Lower leg skin (tissue), 4 donors: ENCODE measurements at regions not wholly inside any gene's neighbourhood (a gene's known extent, or its start where the extent isn't known, plus 50 kb on each side); places are given as distances from the start of the nearest gene placed in this dataset.

Experiments
- DNase-seq, 2 donors: peaks; one replicate each; pipeline ENCODE4 v3.0.0-alpha.2; 2019; ENCODE audit warnings: low spot score in 2 of 2
- H3K4me3 ChIP-seq: fragments of 200-600 bp; sonication (generic); 2 replicates; pipeline ENCODE4 v1.5.1; 2017; ENCODE audit warnings: mild to moderate bottlenecking, low read depth; ENCODE audit not compliant: poor library complexity, severe bottlenecking
- POLR2A ChIP-seq, 2 donors: fragments of 450-650 bp; IDR thresholded peaks; one replicate each; pipeline ENCODE4 v1.6.1; 2016 to 2017; ENCODE audit warnings: antibody characterized with exemption in 2 of 2, mild to moderate bottlenecking in 1 of 2, moderate library complexity in 1 of 2
- WGBS, 2 donors: methylation state at CpG; one replicate each; pipeline ENCODE4 v1.1.5; 2018; 5-methylcytosine and 5-hydroxymethylcytosine counted together
- intact Hi-C: fragments of 100-400 bp; cut with DNase I; formaldehyde crosslinking; loops from one replicate; pipeline ENCODE4 v1.15.0; 2023; ENCODE audit warnings: low total_unique reads
- TF ChIP-seq, protein P1 (sequence below), 3 donors: fragments of 450-650 bp; IDR thresholded peaks; one replicate each; pipeline ENCODE4 v1.5.1; 2016; ENCODE audit warnings: antibody characterized with exemption in 3 of 3, mild to moderate bottlenecking in 3 of 3, moderate library complexity in 2 of 3

GRCh38 chr5:74290634-74291241 is 349.8 kb downstream of the ENC1 start:
- WGBS, 2 donors = 67% methylated on average over 1 of the region's 1 CpG
- TF ChIP-seq, protein P1, sequence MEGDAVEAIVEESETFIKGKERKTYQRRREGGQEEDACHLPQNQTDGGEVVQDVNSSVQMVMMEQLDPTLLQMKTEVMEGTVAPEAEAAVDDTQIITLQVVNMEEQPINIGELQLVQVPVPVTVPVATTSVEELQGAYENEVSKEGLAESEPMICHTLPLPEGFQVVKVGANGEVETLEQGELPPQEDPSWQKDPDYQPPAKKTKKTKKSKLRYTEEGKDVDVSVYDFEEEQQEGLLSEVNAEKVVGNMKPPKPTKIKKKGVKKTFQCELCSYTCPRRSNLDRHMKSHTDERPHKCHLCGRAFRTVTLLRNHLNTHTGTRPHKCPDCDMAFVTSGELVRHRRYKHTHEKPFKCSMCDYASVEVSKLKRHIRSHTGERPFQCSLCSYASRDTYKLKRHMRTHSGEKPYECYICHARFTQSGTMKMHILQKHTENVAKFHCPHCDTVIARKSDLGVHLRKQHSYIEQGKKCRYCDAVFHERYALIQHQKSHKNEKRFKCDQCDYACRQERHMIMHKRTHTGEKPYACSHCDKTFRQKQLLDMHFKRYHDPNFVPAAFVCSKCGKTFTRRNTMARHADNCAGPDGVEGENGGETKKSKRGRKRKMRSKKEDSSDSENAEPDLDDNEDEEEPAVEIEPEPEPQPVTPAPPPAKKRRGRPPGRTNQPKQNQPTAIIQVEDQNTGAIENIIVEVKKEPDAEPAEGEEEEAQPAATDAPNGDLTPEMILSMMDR (IDR thresholded peaks at IDR 0.05) = no peak
- TF ChIP-seq POLR2A (IDR thresholded peaks at IDR 0.05) = no peak
- intact Hi-C loops = no loop called here
- H3K4me3 ChIP-seq = no peak overlapping the region
- no peak for DNase-seq

DNA sequence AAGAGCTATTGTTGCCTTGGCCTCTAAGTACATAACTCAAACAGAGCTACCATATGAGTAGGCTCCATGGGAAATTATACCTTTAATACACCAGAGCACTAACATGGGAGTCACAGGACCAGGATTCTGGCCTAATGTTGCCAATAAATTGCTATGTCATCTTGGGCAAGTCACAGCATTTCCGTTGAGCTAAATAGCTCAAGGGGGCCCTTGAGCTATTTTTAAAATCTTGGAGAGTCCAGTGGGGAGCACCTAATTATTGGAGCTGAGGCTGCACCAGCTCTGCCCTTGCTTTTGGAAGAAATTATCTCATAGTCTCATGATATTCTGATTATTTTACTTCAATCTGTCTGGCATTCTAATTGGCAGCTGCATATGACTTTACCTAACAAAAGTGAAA is 350.8 kb downstream of the ENC1 start:
- no peak for TF ChIP-seq POLR2A (IDR thresholded peaks at IDR 0.05)
- TF ChIP-seq, protein P1 (IDR thresholded peaks at IDR 0.05) = no peak
- DNase-seq = no peak
- 42 to 50% methylated on average over 1 of the region's 1 CpG for WGBS, 2 donors

GRCh38 chr5:74289238-74289637 is 351.3 kb downstream of the ENC1 start:
- H3K4me3 ChIP-seq = no peak overlapping the region
- no peak for TF ChIP-seq POLR2A (IDR thresholded peaks at IDR 0.05)
- TF ChIP-seq, protein P1 (IDR thresholded peaks at IDR 0.05) = no peak
- no peak for DNase-seq
- 42 to 52% methylated on average over 4 of the region's 4 CpGs for WGBS, 2 donors
- intact Hi-C loops = no loop called here

More for the DNA sequence above, 350.8 kb downstream of the ENC1 start:
- no peak overlapping the region for H3K4me3 ChIP-seq
- intact Hi-C loops = no loop called here

GRCh38 chr5:74288448-74289108 is 351.9 kb downstream of the ENC1 start:
- peak in 1 of 2 donors; percentile 62 for DNase-seq
- WGBS, 2 donors = 28 to 43% methylated on average over 3 of the region's 3 CpGs
- intact Hi-C loops = no loop called here
- TF ChIP-seq POLR2A (IDR thresholded peaks at IDR 0.05) = no peak
- TF ChIP-seq, protein P1 (IDR thresholded peaks at IDR 0.05) = no peak
- no peak overlapping the region for H3K4me3 ChIP-seq

- intact Hi-C loops = no loop called here
- no peak for DNase-seq
Measured at GRCh38 chr5:74288038-74288437, 352.5 kb downstream of the ENC1 start.

More at GRCh38 chr5:74288038-74288437, 352.5 kb downstream of the ENC1 start:
- H3K4me3 ChIP-seq = no peak overlapping the region
- TF ChIP-seq POLR2A (IDR thresholded peaks at IDR 0.05) = no peak
- TF ChIP-seq, protein P1 (IDR thresholded peaks at IDR 0.05) = no peak
- 86 to 90% methylated on average over 4 of the region's 4 CpGs for WGBS, 2 donors
